ENCODE measurements at regions not wholly inside any gene's neighbourhood (a gene's known extent, or its start where the extent isn't known, plus 50 kb on each side); places are given as distances from the start of the nearest gene placed in this dataset.

GRCh38 chr2:235303499-235304291 lies 190.1 kb upstream of the AGAP1 start:
- DNase-seq (ENCODE audit: low read depth), result no peak

GRCh38 chr2:235305678-235306077 lies 188.2 kb upstream of the AGAP1 start:
- DNase-seq (ENCODE audit: low read depth), result no peak

DNA sequence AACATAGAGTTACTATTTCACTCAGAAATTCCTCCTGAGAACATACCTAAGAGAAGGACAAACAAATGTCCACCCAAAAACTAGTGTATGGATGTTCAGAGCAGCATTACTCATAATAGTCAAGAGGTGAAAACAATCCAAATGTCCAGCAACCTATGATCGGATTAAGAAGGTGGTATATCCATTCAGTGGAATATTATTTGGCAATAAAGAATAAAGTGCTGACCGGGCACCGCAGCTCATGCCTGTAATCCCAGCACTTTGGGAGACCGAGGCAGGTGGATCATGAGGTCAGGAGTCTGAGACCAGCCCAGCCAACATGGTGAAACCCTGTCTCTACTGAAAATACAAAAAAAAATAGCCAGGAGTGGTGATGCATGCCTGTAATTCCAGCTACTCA lies 182.8 kb upstream of the AGAP1 start:
- DNase-seq (ENCODE audit: low read depth), result no peak

GRCh38 chr2:235312571-235312970 lies 181.3 kb upstream of the AGAP1 start:
- DNase-seq (ENCODE audit: low read depth), result no peak

DNA sequence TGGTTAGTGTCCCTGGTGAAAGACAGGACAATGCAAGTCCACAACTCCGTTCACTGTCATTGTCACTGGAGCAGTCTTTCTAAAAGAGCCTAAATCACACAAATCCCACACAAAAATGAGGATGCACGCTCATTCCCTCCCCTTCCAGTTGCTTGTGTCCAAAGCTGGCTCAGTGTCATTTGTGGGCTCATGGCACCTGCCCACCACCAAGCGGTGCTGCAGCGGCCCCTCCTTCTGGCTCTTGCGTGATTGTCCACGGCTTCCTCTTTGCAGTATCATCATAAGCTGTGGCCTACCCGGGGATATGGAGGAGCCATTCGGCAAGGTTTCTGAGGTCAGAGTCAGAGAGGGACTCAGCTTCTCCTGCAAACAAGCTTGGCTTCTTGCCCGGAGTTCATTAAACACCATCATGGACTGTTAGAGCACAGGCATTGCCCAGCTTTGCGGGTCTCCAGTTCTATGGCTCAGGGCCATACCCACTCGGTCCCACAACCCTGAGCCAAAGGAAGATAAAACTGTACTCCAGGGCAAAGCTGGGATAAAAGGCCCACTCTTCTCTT lies 179.4 kb upstream of the AGAP1 start:
- DNase-seq (ENCODE audit: low read depth), result no peak

- no peak for DNase-seq (ENCODE audit: low read depth)
Measured at GRCh38 chr2:235319095-235319494, 174.7 kb upstream of the AGAP1 start.

DNA sequence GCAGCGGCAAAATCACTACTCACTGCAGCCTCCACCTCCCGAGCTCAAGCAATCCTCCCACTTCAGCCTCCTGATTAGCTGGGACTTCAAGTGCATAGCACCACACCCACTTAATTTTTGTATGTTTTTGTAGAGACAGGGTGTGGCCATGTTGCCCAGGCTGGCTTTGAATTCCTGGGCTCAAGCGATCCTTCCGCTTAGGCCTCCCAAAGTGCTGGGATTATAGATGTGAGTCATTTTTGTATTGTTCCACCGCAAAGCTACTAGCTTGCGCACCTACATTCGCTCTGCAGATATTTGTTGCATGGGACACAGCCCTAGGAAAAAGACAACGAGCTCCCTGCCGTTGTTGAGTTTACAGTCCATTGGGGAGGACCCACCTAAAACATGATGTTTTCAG lies 173.5 kb upstream of the AGAP1 start:
- no peak for DNase-seq (ENCODE audit: low read depth)

DNA sequence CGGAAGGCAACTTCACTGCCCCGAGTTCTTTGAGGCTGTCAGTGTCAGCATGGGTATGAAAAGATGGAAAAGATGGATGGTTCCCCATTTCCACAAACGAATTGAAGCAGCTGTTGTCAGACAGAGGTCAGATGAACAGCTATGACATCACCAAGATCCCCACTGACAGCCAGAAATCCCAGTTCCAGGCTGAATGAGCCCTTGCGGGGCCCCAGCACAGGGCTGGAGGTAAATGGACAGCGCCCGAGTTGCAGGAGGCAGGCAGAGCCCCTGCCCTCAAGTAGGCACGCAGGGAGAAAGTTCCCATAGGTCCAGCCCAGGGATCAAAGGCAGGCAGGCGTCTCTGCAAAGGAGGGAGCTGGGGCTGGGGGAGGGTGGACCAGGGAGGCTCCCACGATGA lies 169.5 kb upstream of the AGAP1 start:
- DNase-seq (ENCODE audit: low read depth), result no peak

DNA sequence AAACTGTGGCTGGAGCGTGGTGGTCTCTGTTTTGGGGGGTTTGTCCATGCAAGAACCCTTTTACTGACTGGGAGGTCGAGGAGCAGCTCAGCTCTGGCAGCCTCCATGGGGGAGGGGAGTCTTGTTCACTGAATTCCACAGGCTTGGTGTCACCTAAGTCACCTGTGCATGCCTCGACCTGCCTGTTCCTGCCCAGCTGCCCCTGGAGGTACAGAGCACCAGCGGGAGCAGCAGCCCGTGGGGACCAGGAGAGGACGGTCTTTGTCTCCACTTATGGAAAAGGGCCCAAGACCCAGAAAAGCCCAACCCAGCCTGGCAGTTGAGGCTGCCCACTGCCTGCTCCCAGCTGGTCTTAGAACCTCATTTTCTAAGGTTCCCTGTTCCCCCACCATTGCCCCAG lies 168.7 kb upstream of the AGAP1 start:
- no peak for DNase-seq (ENCODE audit: low read depth)

DNA sequence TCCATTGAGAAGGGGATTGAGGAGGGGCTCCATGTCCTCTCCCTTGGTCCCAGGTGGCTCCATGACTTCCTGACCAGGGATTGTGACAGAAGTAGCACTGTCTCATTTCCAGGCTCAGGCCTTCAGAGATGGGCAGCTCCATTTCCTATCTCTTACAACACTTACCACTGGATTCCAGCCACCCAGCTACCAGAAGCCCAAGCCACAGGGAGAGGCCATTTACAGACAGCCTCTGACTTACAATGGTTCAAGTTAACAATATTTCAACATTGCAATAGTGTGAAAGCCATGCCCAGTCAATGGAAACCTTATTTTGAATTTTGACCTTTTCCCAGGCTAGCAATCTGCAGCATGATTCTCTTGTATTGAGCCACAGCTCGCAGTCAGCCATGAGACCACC lies 164.9 kb upstream of the AGAP1 start:
- no peak for DNase-seq (ENCODE audit: low read depth)

DNA sequence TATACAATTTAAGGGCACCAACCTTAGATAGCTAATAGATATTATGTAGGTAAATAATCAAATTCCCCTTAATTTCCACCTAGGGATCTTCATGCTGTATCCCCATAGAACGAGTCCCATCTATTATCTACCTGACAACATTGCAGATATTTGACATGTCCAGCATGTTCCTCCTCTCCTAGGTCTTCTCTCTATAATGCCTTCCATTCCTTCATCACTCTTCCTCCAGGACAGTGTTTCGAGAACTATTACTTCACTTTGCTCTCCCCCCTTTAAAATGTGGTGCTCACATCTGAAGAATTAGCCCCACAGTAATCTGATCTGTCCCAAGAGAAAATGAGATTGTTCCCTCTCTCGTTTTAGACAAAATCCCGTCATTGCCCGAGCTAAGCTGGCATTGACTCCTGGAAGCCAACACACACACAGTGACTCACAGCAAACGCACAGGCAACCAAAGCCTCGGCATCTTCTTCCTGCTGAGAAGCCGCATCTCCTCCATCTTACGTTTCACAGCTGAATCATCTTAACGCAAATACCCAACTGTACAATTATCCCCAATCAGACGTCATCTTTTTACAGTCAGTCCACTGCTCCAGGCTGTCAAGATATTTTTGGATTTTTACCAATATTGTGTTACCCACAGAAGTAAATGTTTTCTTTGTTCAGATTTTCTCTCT lies 162.9 kb upstream of the AGAP1 start:
- DNase-seq (ENCODE audit: low read depth), result no peak

DNA sequence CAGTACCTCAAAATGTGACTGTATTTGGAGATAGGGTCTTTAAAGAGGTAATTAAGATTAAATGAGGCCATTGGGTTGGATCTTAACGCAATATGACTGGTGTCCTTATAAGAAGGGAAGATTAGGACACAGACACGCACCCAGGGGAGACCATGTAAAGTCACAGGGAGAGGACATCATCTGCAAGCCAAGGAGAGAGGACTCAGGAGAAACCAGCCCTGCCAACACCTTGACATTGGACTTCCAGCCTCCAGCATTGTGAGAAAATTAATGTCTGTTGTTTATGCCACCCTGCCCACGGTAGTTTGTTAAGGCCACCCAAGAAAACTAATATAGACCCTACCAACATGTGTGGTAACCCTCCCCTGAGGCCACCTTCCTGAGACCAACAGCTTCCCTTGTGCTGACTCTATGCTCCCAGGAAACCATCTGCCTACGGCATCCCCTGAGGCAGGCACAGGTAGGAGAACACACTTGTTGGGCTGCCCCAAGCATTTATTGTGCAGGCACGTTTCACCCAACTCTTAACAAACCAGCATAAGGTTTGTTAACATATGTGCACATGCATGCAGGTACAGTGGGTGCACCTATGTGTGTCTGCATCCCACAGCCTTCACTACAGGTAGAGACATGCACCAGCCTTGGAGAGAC lies 161.5 kb upstream of the AGAP1 start:
- no peak for DNase-seq (ENCODE audit: low read depth)

- DNase-seq (ENCODE audit: low read depth), result no peak
Measured at GRCh38 chr2:235333076-235333475, 160.8 kb upstream of the AGAP1 start.

- DNase-seq (ENCODE audit: low read depth), result no peak
Measured at GRCh38 chr2:235334179-235334578, 159.7 kb upstream of the AGAP1 start.

GRCh38 chr2:235343156-235343774 lies 150.6 kb upstream of the AGAP1 start:
- DNase-seq (ENCODE audit: low read depth), result no peak

GRCh38 chr2:235343869-235344268 lies 150.0 kb upstream of the AGAP1 start:
- no peak for DNase-seq (ENCODE audit: low read depth)

- no peak for DNase-seq (ENCODE audit: low read depth)
Measured at GRCh38 chr2:235345745-235346144, 148.1 kb upstream of the AGAP1 start.

- DNase-seq (ENCODE audit: low read depth), result no peak
Measured at GRCh38 chr2:235347691-235348090, 146.2 kb upstream of the AGAP1 start.

- DNase-seq (ENCODE audit: low read depth), result no peak
Measured at GRCh38 chr2:235348329-235348728, 145.5 kb upstream of the AGAP1 start.

DNA sequence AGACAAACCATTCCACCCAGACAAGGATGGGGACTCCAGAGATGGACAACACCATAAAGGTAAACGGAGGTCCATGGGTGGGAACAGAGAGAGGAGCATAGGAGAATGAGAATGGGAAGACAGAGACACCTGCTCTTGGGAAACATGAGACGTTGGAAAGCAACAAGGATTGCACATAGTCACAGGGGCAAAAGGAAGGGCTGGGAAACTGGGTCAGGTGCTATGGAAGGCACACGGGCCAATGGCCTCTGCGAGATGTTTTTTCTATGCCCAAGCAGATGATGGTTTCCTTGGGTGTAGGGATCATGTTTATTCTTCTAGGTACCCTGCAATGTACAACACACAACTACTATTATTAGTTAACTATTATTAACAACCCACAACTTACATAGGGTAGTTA lies 143.6 kb upstream of the AGAP1 start:
- DNase-seq (ENCODE audit: low read depth), result no peak

DNA sequence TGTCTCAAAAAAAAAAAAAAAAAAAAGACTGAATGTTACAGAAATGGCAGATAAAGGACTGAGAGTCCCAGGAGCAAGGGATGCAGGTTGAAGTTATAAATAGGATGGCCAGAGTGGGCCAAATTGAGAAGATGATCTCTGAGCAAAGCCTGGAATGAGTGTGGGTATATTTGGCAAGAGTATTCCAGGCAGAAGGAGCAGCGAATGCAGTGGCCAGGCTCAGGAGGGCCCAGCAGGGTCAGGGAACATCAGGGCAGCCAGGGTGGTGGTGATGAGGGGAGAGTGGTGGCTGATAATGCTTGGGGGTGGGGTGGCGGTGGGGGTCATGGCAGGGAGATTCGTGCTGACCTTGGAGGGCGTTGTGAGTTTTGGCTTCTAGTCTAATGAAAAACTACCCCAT lies 141.3 kb upstream of the AGAP1 start:
- DNase-seq (ENCODE audit: low read depth), result no peak

DNA sequence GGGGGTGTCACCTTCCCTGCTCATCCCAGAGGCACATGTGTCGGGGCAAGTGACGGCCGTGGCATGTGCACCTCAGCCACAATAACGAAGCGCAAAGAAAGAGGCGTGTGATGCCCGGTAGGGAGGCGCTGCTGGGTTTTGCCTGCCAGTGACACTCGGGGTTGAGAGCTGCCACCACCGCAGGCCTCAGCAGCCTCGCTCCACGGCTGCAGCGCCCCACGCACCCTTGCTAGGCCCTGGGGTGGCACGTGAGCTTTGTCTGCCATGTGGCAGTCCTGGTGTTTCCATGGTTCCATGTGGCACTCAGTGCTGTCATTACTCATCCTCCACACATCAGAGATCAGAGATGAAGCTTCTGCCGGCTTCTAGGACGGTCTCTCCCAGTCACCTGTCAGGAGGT lies 136.0 kb upstream of the AGAP1 start:
- no peak for DNase-seq (ENCODE audit: low read depth)
